ENCODE measurements at regions not wholly inside any gene's neighbourhood (a gene's known extent, or its start where the extent isn't known, plus 50 kb on each side); places are given as distances from the start of the nearest gene placed in this dataset.

- TF ChIP-seq CTCF (IDR thresholded peaks at IDR 0.05; ENCODE audit: low read depth, low read length) (no peak), EZH2phosphoT487 (IDR thresholded peaks at IDR 0.05; ENCODE audit: low read depth) (no peak)
Measured at GRCh38 chr10:113457408-113457807, 95.4 kb upstream of the HABP2 start.

Measured in OCI-LY3 (cell line).